Coronary artery (tissue), 2 donors: ENCODE measurements at regions not wholly inside any gene's neighbourhood (a gene's known extent, or its start where the extent isn't known, plus 50 kb on each side); places are given as distances from the start of the nearest gene placed in this dataset.

Experiments
- DNase-seq: peaks from one replicate; pipeline ENCODE4 v3.0.0-alpha.2; 2017; ENCODE audit warnings: low spot score
- H3K27ac ChIP-seq, 2 donors: fragments of 200-600 bp; sonication (generic); one replicate each; pipeline ENCODE4 v1.5.1; 2016 to 2019
- H3K4me3 ChIP-seq: fragments of 200-600 bp; sonication (generic); 2 replicates; pipeline ENCODE4 v1.5.1; 2016; ENCODE audit warnings: mild to moderate bottlenecking, moderate library complexity
- CTCF ChIP-seq: fragments of 200-600 bp; sonication (generic); IDR thresholded peaks from one replicate; pipeline ENCODE4 v1.5.1; 2019; ENCODE audit warnings: antibody characterized with exemption

GRCh38 chr2:41853427-41854191 lies 194.2 kb upstream of the PKDCC start:
- Histone ChIP-seq H3K27ac (no peak overlapping the region), H3K4me3 (no peak overlapping the region)
- DNase-seq = no peak
- peak; percentile 69 for TF ChIP-seq CTCF

GRCh38 chr2:41854227-41854626 lies 193.6 kb upstream of the PKDCC start:
- Histone ChIP-seq H3K4me3 (no peak overlapping the region), H3K27ac (no peak overlapping the region)
- DNase-seq = no peak
- no peak for TF ChIP-seq CTCF

GRCh38 chr2:41856946-41857345 lies 190.9 kb upstream of the PKDCC start:
- no peak overlapping the region for H3K4me3 ChIP-seq
- DNase-seq = no peak
- TF ChIP-seq CTCF = no peak
- no peak overlapping the region for H3K27ac ChIP-seq

- no peak for TF ChIP-seq CTCF
- no peak for DNase-seq
- Histone ChIP-seq H3K4me3 (no peak overlapping the region), H3K27ac (no peak overlapping the region)
Measured at GRCh38 chr2:41859615-41860514, 188.0 kb upstream of the PKDCC start.

- no peak for DNase-seq
- H3K4me3 ChIP-seq = no peak overlapping the region
- TF ChIP-seq CTCF = no peak
- H3K27ac ChIP-seq = no peak overlapping the region
Measured at GRCh38 chr2:41863062-41863461, 184.8 kb upstream of the PKDCC start.

- no peak overlapping the region for H3K4me3 ChIP-seq
- no peak for DNase-seq
- H3K27ac ChIP-seq = no peak overlapping the region
- no peak for TF ChIP-seq CTCF
Measured at GRCh38 chr2:41865263-41865662, 182.6 kb upstream of the PKDCC start.
